GM12891 (cell line): ENCODE measurements at regions not wholly inside any gene's neighbourhood (a gene's known extent, or its start where the extent isn't known, plus 50 kb on each side); places are given as distances from the start of the nearest gene placed in this dataset.

Source experiments
- POLR2A ChIP-seq: IDR thresholded peaks from 2 replicates; pipeline ENCODE4 v1.6.1; 2011; ENCODE audit warnings: low read depth, low read length, control low read depth
- POLR2AphosphoS5 ChIP-seq: IDR thresholded peaks from 2 replicates; pipeline ENCODE4 v1.6.1; 2011; ENCODE audit warnings: low read depth, low read length, control low read depth
- POU2F2 ChIP-seq: IDR thresholded peaks from 2 replicates; pipeline ENCODE4 v1.6.1; 2011; ENCODE audit warnings: low read depth, mild to moderate bottlenecking, control low read depth, low read length, moderate library complexity
- TAF1 ChIP-seq: IDR thresholded peaks from 2 replicates; pipeline ENCODE4 v1.6.1; 2011; ENCODE audit warnings: low read depth, low read length, control low read depth

- TF ChIP-seq POLR2AphosphoS5 (no peak), POU2F2 (no peak), POLR2A (no peak), TAF1 (no peak)
Measured at GRCh38 chrX:16445166-16445752, 204.7 kb upstream of the S100G start.
